K562 (cell line): ENCODE measurements at regions not wholly inside any gene's neighbourhood (a gene's known extent, or its start where the extent isn't known, plus 50 kb on each side); places are given as distances from the start of the nearest gene placed in this dataset.
A peak's percentile ranks its signal among the peaks of the same experiment; 100 is the strongest.

Experiments used
- ATAC-seq: fragments of 200-7000 bp; cut with Tn5 transposase; 3 replicates; pipeline ENCODE4 v1.9.1; 2020; ENCODE audit warnings: moderate library complexity
- BruUV-seq: library from RNA; stranded (reverse); fragments of 400-500 nt; replicated peaks from 2 replicates; lab custom pipeline; 2021; lab: Mats Ljungman, UMichigan
- CTCF ChIA-PET: fragments of 300-600 bp; formaldehyde crosslinking; extraction: SDS; loops from one replicate; lab custom pipeline; 2021; ENCODE audit warnings: low intra/inter-chr PET ratio; lab: Yijun Ruan, JAX
- POLR2A ChIA-PET: fragments of 300-600, 350-650 bp; sonication (Branson Sonifier 250); formaldehyde crosslinking; extraction: SDS; loops from one replicate; lab custom pipeline; 2021; ENCODE audit warnings: antibody characterized with exemption, inconsistent platforms; lab: Yijun Ruan, JAX
- DNase-seq, 4 experiments: peaks; one replicate each; pipeline versions ENCODE4 v3.0.0 to v3.0.0-alpha.2; 2011 to 2018; ENCODE audit warnings: low spot score in 3 of 4, mixed read lengths in 3 of 4; ENCODE audit errors: extremely low read depth in 1 of 4
- FAIRE-seq: peaks from 2 replicates; lab custom pipeline; 2011; peaks lifted over from hg19 to GRCh38; lab: Jason Lieb, UNC
- H2AFZ ChIP-seq: 2 replicates; pipeline ENCODE4 v1.6.0; 2011; ENCODE audit warnings: low read depth, low read length, control low read depth, inconsistent platforms
- H3K27ac ChIP-seq: fragments of 200-600 bp; 3 replicates; pipeline ENCODE4 v1.8.0; 2011; ENCODE audit warnings: low read depth, mild to moderate bottlenecking, control low read depth, inconsistent platforms, low read length, moderate library complexity, mixed read lengths; ENCODE audit errors: extremely low read depth
- H3K27me3 ChIP-seq, 2 experiments: fragments of 300-600 bp in 1 of 2; 2 replicates in 1 of 2; 3 replicates in 1 of 2; pipeline versions ENCODE4 v1.6.0 to v1.8.0; 2011; ENCODE audit warnings: inconsistent platforms in 2 of 2, low read length in 2 of 2, mild to moderate bottlenecking in 1 of 2, mixed read lengths in 1 of 2, moderate library complexity in 1 of 2; ENCODE audit not compliant: control insufficient read depth in 2 of 2, insufficient read depth in 2 of 2
- H3K36me3 ChIP-seq: fragments of 300-600 bp; 3 replicates; pipeline ENCODE4 v1.8.0; 2011; ENCODE audit warnings: mild to moderate bottlenecking, low read length, inconsistent platforms; ENCODE audit not compliant: control insufficient read depth, insufficient read depth
- H3K4me1 ChIP-seq, 2 experiments: fragments of 200-600 bp in 1 of 2; replicated peaks in 1 of 2; 2 replicates in 1 of 2; 3 replicates in 1 of 2; pipeline versions ENCODE4 v1.5.1 to v1.8.0; 2011; ENCODE audit warnings: inconsistent platforms in 2 of 2, low read length in 2 of 2, mild to moderate bottlenecking in 1 of 2, mixed read lengths in 1 of 2, moderate library complexity in 1 of 2; ENCODE audit not compliant: control insufficient read depth in 2 of 2, insufficient read depth in 2 of 2
- H3K4me2 ChIP-seq: 2 replicates; pipeline ENCODE4 v1.6.1; 2011; ENCODE audit warnings: low read length, control low read depth, inconsistent platforms, mixed read lengths; ENCODE audit not compliant: insufficient read depth
- H3K4me3 ChIP-seq: fragments of 200-600 bp; sonication (generic), shearing (Covaris generic); 2 replicates; pipeline ENCODE4 v1.5.1; 2016; ENCODE audit warnings: control low read depth, inconsistent platforms
- H3K79me2 ChIP-seq: fragments of 200-600 bp; 3 replicates; pipeline ENCODE4 v1.8.0; 2011; ENCODE audit warnings: low read length, inconsistent platforms; ENCODE audit not compliant: control insufficient read depth, insufficient read depth
- H3K9ac ChIP-seq, 2 experiments: 2 replicates each; pipeline versions ENCODE4 v1.6.0 to v1.6.1; 2011; ENCODE audit warnings: low read depth in 2 of 2, low read length in 2 of 2, control low read depth in 1 of 2, inconsistent platforms in 1 of 2, mild to moderate bottlenecking in 1 of 2, mixed read lengths in 1 of 2; ENCODE audit not compliant: insufficient read depth in 1 of 2
- H3K9me1 ChIP-seq: one replicate; pipeline ENCODE4 v1.6.0; 2011; ENCODE audit warnings: inconsistent platforms, mild to moderate bottlenecking, low read length, moderate library complexity; ENCODE audit not compliant: control insufficient read depth, insufficient read depth
- H3K9me3 ChIP-seq: replicated peaks from 2 replicates; pipeline ENCODE4 v1.5.1; 2011; ENCODE audit warnings: low read depth, low read length, inconsistent platforms; ENCODE audit not compliant: control insufficient read depth, insufficient read depth
- H4K20me1 ChIP-seq: replicated peaks from 2 replicates; pipeline ENCODE4 v1.6.1; 2011; ENCODE audit warnings: low read length, inconsistent platforms, mixed read lengths; ENCODE audit not compliant: control insufficient read depth, insufficient read depth
- ADNP ChIP-seq: fragments of 200-800 bp; sonication (Bioruptor generic); IDR thresholded peaks from 2 replicates; pipeline ENCODE4 v1.6.1; 2016; ENCODE audit warnings: missing genetic modification characterization, missing compliant biosample characterization
- CHCHD3 ChIP-seq: fragments of 250-450 bp; sonication (Bioruptor Pico); IDR thresholded peaks from 2 replicates; pipeline ENCODE4 v2.1.2; 2022; ENCODE audit warnings: mild to moderate bottlenecking
- FOSL1 ChIP-seq: fragments of 200-800 bp; sonication (Bioruptor generic); conservative IDR thresholded peaks from 2 replicates; pipeline ENCODE4 v1.6.1; 2016; ENCODE audit warnings: missing genetic modification characterization, missing compliant biosample characterization
- GATA2 ChIP-seq: sonication (generic); formaldehyde crosslinking; IDR thresholded peaks from 2 replicates; pipeline ENCODE4 v1.4.0; 2020; ENCODE audit warnings: mild to moderate bottlenecking, missing genetic modification reagents
- MCM3 ChIP-seq: fragments of 450-650 bp; IDR thresholded peaks from 2 replicates; pipeline ENCODE4 v1.6.1; 2016
- NCOA2 ChIP-seq, 2 experiments: fragments of 450-650 bp; IDR thresholded peaks; 2 replicates each; pipeline ENCODE4 v1.6.1; 2018; ENCODE audit warnings: mild to moderate bottlenecking in 2 of 2, moderate library complexity in 1 of 2; ENCODE audit not compliant: partially characterized antibody in 2 of 2
- PATZ1 ChIP-seq: fragments of 250-450 bp; sonication (Bioruptor Pico); IDR thresholded peaks from 2 replicates; pipeline ENCODE4 v1.5.0; 2020; ENCODE audit warnings: mild to moderate bottlenecking, borderline replicate concordance
- ZEB2 ChIP-seq: fragments of 450-650 bp; IDR thresholded peaks from 2 replicates; pipeline ENCODE4 v1.6.1; 2016
- ZKSCAN3 ChIP-seq: fragments of 250-450 bp; sonication (Bioruptor Pico); IDR thresholded peaks from 2 replicates; pipeline ENCODE4 v1.4.0; 2020
- ZNF263 ChIP-seq: sonication (generic); formaldehyde crosslinking; IDR thresholded peaks from 2 replicates; pipeline ENCODE4 v1.8.0; 2022; ENCODE audit warnings: mild to moderate bottlenecking, missing genetic modification reagents, borderline replicate concordance
- ZNF785 ChIP-seq: fragments of 250-450 bp; sonication (Bioruptor Pico); IDR thresholded peaks from 2 replicates; pipeline ENCODE4 v1.4.0; 2020; ENCODE audit warnings: mild to moderate bottlenecking
- WGBS: fragments of 100-300 bp; shearing (Covaris generic); methylation state at CpG from one replicate; pipeline ENCODE4 v1.1.6; 2016; ENCODE audit warnings: low coverage, mixed read lengths; ENCODE audit not compliant: insufficient coverage; ENCODE audit errors: missing lambda C conversion rate; 5-methylcytosine and 5-hydroxymethylcytosine counted together
- in situ Hi-C: fragments of 300-500 bp; cut with MboI; formaldehyde crosslinking; loops from 4 replicates; pipeline ENCODE4 v1.15.0; 2018; ENCODE audit warnings: inconsistent platforms, mixed read lengths
- intact Hi-C: fragments of 100-400 bp; cut with micrococcal nuclease; formaldehyde crosslinking; loops from 2 replicates; pipeline ENCODE4 v1.14.2; 2022
- TF ChIP-seq, protein P1 (sequence below): fragments of 200-800 bp; sonication (Bioruptor generic); IDR thresholded peaks from 2 replicates; pipeline ENCODE4 v1.6.1; 2017; ENCODE audit warnings: missing genetic modification characterization, missing compliant biosample characterization

GRCh38 chr1:65066419-65066765, 81.6 kb upstream of the AK4 start (continued):
- TF ChIP-seq ZNF263 (CRISPR knock-in tag) = peak; percentile 99; the same call in 1 of the 2 replicates
- TF ChIP-seq, protein P1, sequence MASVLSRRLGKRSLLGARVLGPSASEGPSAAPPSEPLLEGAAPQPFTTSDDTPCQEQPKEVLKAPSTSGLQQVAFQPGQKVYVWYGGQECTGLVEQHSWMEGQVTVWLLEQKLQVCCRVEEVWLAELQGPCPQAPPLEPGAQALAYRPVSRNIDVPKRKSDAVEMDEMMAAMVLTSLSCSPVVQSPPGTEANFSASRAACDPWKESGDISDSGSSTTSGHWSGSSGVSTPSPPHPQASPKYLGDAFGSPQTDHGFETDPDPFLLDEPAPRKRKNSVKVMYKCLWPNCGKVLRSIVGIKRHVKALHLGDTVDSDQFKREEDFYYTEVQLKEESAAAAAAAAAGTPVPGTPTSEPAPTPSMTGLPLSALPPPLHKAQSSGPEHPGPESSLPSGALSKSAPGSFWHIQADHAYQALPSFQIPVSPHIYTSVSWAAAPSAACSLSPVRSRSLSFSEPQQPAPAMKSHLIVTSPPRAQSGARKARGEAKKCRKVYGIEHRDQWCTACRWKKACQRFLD (CRISPR knock-in tag) = peak; percentile 15; the same call in 1 of the 2 replicates
- TF ChIP-seq GATA2 (CRISPR knock-in tag) = no peak
- TF ChIP-seq ZKSCAN3 (CRISPR knock-in tag) = no peak
- no peak for TF ChIP-seq CHCHD3 (CRISPR knock-in tag)
- TF ChIP-seq ZNF785 (CRISPR knock-in tag) = no peak
- TF ChIP-seq, all 486 proteins: peak for 14

DNA sequence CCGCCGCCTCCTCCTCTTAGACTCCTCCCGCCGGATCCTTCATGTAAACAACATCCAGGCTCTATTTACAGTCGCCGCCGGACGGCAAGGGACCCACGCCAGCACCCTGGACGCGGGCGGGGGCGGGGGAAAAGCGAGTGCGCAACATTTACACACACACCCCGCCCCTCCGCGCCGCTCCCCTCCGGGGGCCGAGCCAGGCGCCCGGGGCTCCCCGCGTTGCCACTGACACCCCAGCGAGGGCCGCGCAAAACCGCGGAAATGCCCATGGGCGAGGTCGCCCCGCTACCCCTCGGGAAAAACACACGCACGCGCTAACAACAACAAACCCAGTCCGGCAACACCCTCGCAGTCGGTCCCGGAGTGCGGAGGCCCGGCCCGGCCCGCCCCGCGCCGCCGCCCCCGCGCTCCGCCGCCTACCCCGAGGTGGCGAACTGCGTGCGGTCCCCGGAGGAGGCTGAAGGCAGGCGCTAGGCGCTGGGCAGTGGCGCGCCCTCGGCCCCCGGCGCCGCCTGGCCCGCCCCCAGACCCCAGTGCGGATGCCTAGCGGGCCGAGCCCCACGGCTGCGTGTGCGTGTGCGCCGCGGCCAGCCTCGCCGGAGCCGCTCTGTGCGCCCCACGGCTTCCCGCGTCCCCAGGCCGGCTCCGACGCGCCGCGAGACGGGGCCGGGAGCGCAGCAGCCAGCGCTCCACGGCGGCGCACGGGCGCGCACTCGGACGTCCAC, 81.1 kb upstream of the AK4 start:
- ChIA-PET CTCF (interaction anchor here (0.5 to 0.7 kb wide), 2 partner anchors 143 to 902 kb away, joined by 3 read pairs; no protein-coding TSS in a partner anchor), POLR2A (no interaction called here)
- H3K4me1 ChIP-seq = peaks cover 18 to 27% of the 10 kb centered on the region in 2 experiments; a peak in 4 of 5 replicates
- H3K9ac ChIP-seq = peak overlapping the region; percentile 68 to 99; a peak in 3 of 4 replicates
- H3K27ac ChIP-seq = peak overlapping the region; percentile 94
- intact Hi-C loops = loop anchor here (5.0 to 10.0 kb wide), 3 partner anchors 80 to 1178 kb away; partner anchors contain the start of genes AK4, LEPR and LEPROT
- BruUV-seq = no TSS peak
- H3K79me2 ChIP-seq = peaks cover 46% of the 10 kb centered on the region
- H2AFZ ChIP-seq = peak overlapping the region; percentile 74
- H4K20me1 ChIP-seq = no peaks in the 10 kb centered on the region; the same call in 1 of the 2 replicates
- under 1% methylated on average over 32 of the region's 101 CpGs for WGBS
- no peaks in the 10 kb centered on the region for H3K9me3 ChIP-seq
- H3K36me3 ChIP-seq = no peaks in the 10 kb centered on the region
- H3K4me3 ChIP-seq = peak overlapping the region; percentile 80
- H3K4me2 ChIP-seq = peak overlapping the region; percentile 88
- DNase-seq (peak; percentile 83 to 92 (median 86)), FAIRE-seq (peak; percentile 37), ATAC-seq (peak; percentile 85)
- no peaks in the 10 kb centered on the region for H3K27me3 ChIP-seq
- no peaks in the 10 kb centered on the region for H3K9me1 ChIP-seq
- in situ Hi-C loops = loop anchor here (5.0 to 25.0 kb wide), 4 partner anchors 145 to 1170 kb away; partner anchors contain the start of genes LEPR and LEPROT
- TF ChIP-seq ADNP (tag) (no peak), NCOA2 (IDR thresholded peaks at IDR 0.05; ENCODE audit: partially characterized antibody in 2 of 2) (no peak), ZEB2 (no peak), FOSL1 (no peak), MCM3 (no peak), PATZ1 (CRISPR knock-in tag) (no peak)
